ENCODE measurements at regions not wholly inside any gene's neighbourhood (a gene's known extent, or its start where the extent isn't known, plus 50 kb on each side); places are given as distances from the start of the nearest gene placed in this dataset.

GRCh38 chr5:117736698-117737097 lies 1162.1 kb upstream of the SEMA6A start:
- TF ChIP-seq CTCF (IDR thresholded peaks at IDR 0.05) (no peak), POLR2A (IDR thresholded peaks at IDR 0.05) (no peak)
